NCI-H526 (cell line): ENCODE measurements at regions not wholly inside any gene's neighbourhood (a gene's known extent, or its start where the extent isn't known, plus 50 kb on each side); places are given as distances from the start of the nearest gene placed in this dataset.
"Not testable (repeated sequence)": the region's sequence is repeated elsewhere in the genome, so short reads cannot be mapped to it uniquely, and the experiment has no call there.

Source experiments
- DNase-seq, 2 experiments: peaks; one replicate each; lab custom pipeline; 2025; lab: John Stamatoyannopoulos, UW

DNA sequence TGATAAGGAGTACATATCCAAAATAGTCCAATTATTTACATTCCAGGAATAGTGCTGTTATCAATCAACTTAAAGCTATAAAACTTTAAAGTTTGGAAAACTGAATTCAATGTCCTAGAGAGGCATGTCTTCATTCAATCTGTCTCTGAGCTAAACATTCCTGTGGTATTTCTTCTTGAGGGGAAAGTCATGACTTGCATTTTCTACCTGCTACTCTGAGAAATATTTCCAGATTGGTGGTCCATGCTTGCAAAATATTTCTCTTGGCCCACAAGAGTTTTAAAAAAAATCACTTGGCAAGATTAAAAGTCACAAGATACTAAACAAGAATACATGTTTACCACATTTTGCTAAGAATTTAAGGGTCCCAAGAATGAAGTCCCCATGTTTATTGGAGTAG, 63.6 kb upstream of the HGF start:
- DNase-seq: no peak

DNA sequence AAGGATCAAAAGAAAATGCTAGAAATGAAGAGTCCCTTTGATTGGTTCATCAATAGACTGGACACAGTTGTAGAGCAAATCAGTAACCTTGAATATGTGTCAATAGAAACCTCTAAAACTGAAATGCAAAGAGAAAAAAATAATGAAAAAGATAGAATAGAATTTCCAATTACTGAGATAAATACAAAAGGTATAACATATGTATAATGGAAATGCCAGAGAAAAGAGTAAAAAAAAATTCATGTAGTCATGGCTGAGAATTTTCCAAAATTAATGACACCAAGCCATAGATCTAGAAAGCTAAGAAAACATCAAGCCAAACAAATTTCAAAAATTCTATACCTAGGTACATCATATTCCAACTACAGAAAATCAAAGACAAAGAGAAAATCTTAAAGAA, 62.0 kb upstream of the HGF start:
- no peak for DNase-seq

DNA sequence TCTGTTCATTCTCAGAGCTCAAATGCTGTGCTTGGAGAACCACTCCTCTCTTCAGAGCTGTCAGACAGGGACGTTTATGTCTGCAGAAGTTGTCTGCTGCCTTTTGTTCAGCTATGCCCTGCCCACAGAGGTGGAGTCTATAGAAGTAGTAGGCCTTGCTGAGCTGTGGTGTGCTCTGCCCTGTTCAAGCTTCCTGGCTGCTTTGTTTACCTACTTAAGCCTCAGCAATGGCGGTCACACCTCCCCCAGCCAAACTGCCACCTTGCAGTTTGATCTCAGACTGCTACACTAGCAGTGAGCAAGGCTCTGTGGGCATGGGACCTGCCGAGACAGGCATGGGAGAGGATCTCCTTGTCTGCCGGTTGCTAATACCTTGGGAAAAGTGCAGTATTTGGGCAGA, 59.7 kb upstream of the HGF start:
- DNase-seq: not testable (repeated sequence)

DNA sequence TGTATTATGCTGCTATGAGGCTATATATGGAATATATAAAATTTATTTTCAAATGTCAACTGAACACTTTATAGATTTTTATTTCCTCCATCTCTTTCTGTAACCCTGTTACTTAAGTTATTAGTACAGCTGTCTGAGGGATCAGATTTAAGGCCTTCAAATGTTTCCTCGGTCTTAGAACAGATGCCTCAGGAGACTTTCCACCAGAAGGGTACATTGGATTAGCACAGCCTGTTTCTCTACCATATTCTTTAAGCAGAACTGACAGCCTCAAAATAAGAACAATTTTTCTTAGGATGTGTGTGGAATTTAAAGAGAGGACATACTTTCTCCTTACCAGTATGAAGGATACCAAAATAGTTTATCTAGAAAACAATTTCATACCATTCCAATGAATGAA, 53.0 kb upstream of the HGF start:
- DNase-seq: no peak

DNA sequence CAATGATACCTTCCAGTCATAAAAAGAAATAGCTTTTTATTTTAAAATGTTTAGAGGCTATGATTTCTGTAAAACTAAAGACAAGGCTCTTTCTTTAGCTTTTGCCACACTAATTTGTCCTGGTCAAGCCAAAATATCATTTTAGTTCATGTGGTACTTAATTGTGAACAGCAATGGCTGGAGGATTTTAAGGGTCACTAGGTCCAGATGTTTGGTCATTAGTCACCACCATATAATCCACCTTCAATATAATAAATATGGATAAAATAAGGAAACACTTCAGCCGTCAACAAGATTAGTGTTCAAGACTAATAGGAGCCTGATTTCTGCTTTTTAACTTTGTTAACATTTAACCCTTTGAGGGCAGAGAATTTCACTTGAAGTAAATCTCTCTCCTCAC, 50.0 kb upstream of the HGF start:
- no peak for DNase-seq
